HepG2 (cell line): ENCODE measurements at regions not wholly inside any gene's neighbourhood (a gene's known extent, or its start where the extent isn't known, plus 50 kb on each side); places are given as distances from the start of the nearest gene placed in this dataset.

ENCODE experiments used
- ATAC-seq: fragments of 200-7000 bp; cut with Tn5 transposase; 3 replicates; pipeline ENCODE4 v1.9.1; 2020; ENCODE audit warnings: mild to moderate bottlenecking, moderate library complexity
- BruUV-seq: library from RNA; stranded (reverse); fragments of 400-500 nt; replicated peaks from 2 replicates; lab custom pipeline; 2021; lab: Mats Ljungman, UMichigan
- CTCF ChIA-PET: fragments of 300-600 bp; formaldehyde crosslinking; extraction: SDS; loops from one replicate; lab custom pipeline; 2021; ENCODE audit warnings: low total read pairs, inconsistent platforms, low intra/inter-chr PET ratio; lab: Yijun Ruan, JAX
- POLR2A ChIA-PET: fragments of 350-600 bp; sonication (Branson Sonifier 250); formaldehyde crosslinking; loops from one replicate; lab custom pipeline; 2020; ENCODE audit warnings: antibody characterized with exemption, inconsistent platforms; lab: Yijun Ruan, JAX
- DNase-seq: peaks from one replicate; pipeline ENCODE4 v3.0.0-alpha.2; 2015; ENCODE audit warnings: low spot score
- FAIRE-seq: peaks from 3 replicates; lab custom pipeline; 2011; peaks lifted over from hg19 to GRCh38; lab: Jason Lieb, UNC
- H2AFZ ChIP-seq: one replicate; pipeline ENCODE4 v1.6.1; 2011; ENCODE audit warnings: low read length, inconsistent platforms
- H3K27ac ChIP-seq: fragments of 300-600 bp; 3 replicates; pipeline ENCODE4 v1.8.0; 2011; ENCODE audit warnings: mixed run types, mild to moderate bottlenecking, mixed read lengths, low read length, inconsistent platforms; ENCODE audit not compliant: insufficient read depth; ENCODE audit errors: extremely low read length
- H3K27me3 ChIP-seq, 2 experiments: fragments of 200-600 bp in 1 of 2; 2 replicates in 1 of 2; 3 replicates in 1 of 2; pipeline versions ENCODE4 v1.6.0 to v1.8.0; 2011; ENCODE audit warnings: low read length in 2 of 2, mild to moderate bottlenecking in 2 of 2, moderate library complexity in 2 of 2, inconsistent platforms in 1 of 2; ENCODE audit not compliant: insufficient read depth in 2 of 2, control insufficient read depth in 1 of 2
- H3K36me3 ChIP-seq, 2 experiments: fragments of 200-600 bp in 1 of 2; replicated peaks in 1 of 2; 2 replicates in 1 of 2; 3 replicates in 1 of 2; pipeline versions ENCODE4 v1.5.1 to v1.8.0; 2011; ENCODE audit warnings: low read length in 2 of 2, inconsistent platforms in 1 of 2; ENCODE audit not compliant: insufficient read depth in 2 of 2, control insufficient read depth in 1 of 2
- H3K4me1 ChIP-seq: 2 replicates; pipeline ENCODE4 v1.5.1; 2012; ENCODE audit warnings: low read length, inconsistent platforms; ENCODE audit not compliant: insufficient read depth
- H3K4me2 ChIP-seq: 2 replicates; pipeline ENCODE4 v1.6.0; 2011; ENCODE audit warnings: low read depth, low read length, inconsistent platforms
- H3K4me3 ChIP-seq, 3 experiments: fragments of 200-600 bp in 1 of 3; sonication (generic), shearing (Covaris generic) in 1 of 3; replicated peaks in 1 of 3; 2 replicates each; pipeline ENCODE4 v1.5.1; 2011 to 2016; ENCODE audit warnings: low read length in 3 of 3, inconsistent platforms in 2 of 3, low read depth in 2 of 3, mild to moderate bottlenecking in 2 of 3, control low read depth in 1 of 3, mixed read lengths in 1 of 3; ENCODE audit not compliant: insufficient read depth in 1 of 3
- H3K79me2 ChIP-seq: one replicate; pipeline ENCODE4 v1.6.1; 2011; ENCODE audit warnings: low read length, inconsistent platforms; ENCODE audit not compliant: insufficient read depth
- H3K9ac ChIP-seq: 2 replicates; pipeline ENCODE4 v1.6.0; 2011; ENCODE audit warnings: mild to moderate bottlenecking, low read depth, low read length, inconsistent platforms; ENCODE audit not compliant: insufficient read depth
- H3K9me3 ChIP-seq: 2 replicates; pipeline ENCODE4 v1.5.1; 2012; ENCODE audit warnings: mild to moderate bottlenecking, low read length
- H4K20me1 ChIP-seq: 2 replicates; pipeline ENCODE4 v1.6.0; 2011; ENCODE audit warnings: inconsistent platforms, mild to moderate bottlenecking, low read length, moderate library complexity; ENCODE audit not compliant: insufficient read depth
- AHDC1 ChIP-seq: sonication (generic); formaldehyde crosslinking; IDR thresholded peaks from 2 replicates; pipeline ENCODE4 v1.5.1; 2020; ENCODE audit warnings: mild to moderate bottlenecking, missing genetic modification reagents, borderline replicate concordance
- ATF5 ChIP-seq: sonication (generic); formaldehyde crosslinking; IDR thresholded peaks from 2 replicates; pipeline ENCODE4 v1.4.0; 2020; ENCODE audit warnings: mild to moderate bottlenecking, low read depth, missing genetic modification reagents
- ATM ChIP-seq: fragments of 450-650 bp; IDR thresholded peaks from 2 replicates; pipeline ENCODE4 v1.7.1; 2017; ENCODE audit warnings: mild to moderate bottlenecking, borderline replicate concordance
- EEA1 ChIP-seq: sonication (generic); formaldehyde crosslinking; IDR thresholded peaks from 2 replicates; pipeline ENCODE4 v1.5.1; 2020; ENCODE audit warnings: mild to moderate bottlenecking, missing genetic modification reagents, borderline replicate concordance
- EHMT2 ChIP-seq: fragments of 200-600 bp; sonication (generic); IDR thresholded peaks from 2 replicates; pipeline ENCODE4 v1.7.0; 2017; ENCODE audit warnings: antibody characterized with exemption, low read depth, low read length, borderline replicate concordance
- GABPB1 ChIP-seq: IDR thresholded peaks from 2 replicates; pipeline ENCODE4 v1.6.1; 2016; ENCODE audit warnings: mild to moderate bottlenecking, missing genetic modification reagents, moderate library complexity, missing compliant biosample characterization
- HNRNPH1 ChIP-seq: fragments of 200-400 bp; formaldehyde crosslinking; optimal IDR thresholded peaks from 2 replicates; pipeline ENCODE3; 2017; ENCODE audit warnings: mild to moderate bottlenecking, low read depth, low read length
- KDM2A ChIP-seq: sonication (generic); formaldehyde crosslinking; IDR thresholded peaks from 2 replicates; pipeline ENCODE4 v1.4.0; 2020; ENCODE audit warnings: low read depth, missing genetic modification reagents, borderline replicate concordance
- KLF15 ChIP-seq: sonication (generic); formaldehyde crosslinking; IDR thresholded peaks from 2 replicates; pipeline ENCODE4 v1.8.1; 2023; ENCODE audit warnings: borderline replicate concordance, mild to moderate bottlenecking, inconsistent platforms, missing genetic modification reagents, mixed read lengths
- MIER2 ChIP-seq: IDR thresholded peaks from 2 replicates; pipeline ENCODE4 v1.6.1; 2016; ENCODE audit warnings: missing biosample characterization, missing genetic modification reagents
- NFKB2 ChIP-seq: sonication (generic); formaldehyde crosslinking; IDR thresholded peaks from 2 replicates; pipeline ENCODE4 v1.4.0; 2020; ENCODE audit warnings: missing genetic modification reagents, borderline replicate concordance
- NRL ChIP-seq: sonication (generic); formaldehyde crosslinking; IDR thresholded peaks from 2 replicates; pipeline ENCODE4 v1.5.0; 2020; ENCODE audit warnings: missing genetic modification reagents, mild to moderate bottlenecking, moderate library complexity, borderline replicate concordance
- RBM39 ChIP-seq: fragments of 200-400 bp; formaldehyde crosslinking; IDR thresholded peaks from one replicate; pipeline ENCODE4 v1.6.1; 2018; ENCODE audit warnings: antibody characterized with exemption, mild to moderate bottlenecking, low read depth, low read length; ENCODE audit not compliant: poor library complexity, severe bottlenecking
- STAT5B ChIP-seq: sonication (generic); formaldehyde crosslinking; IDR thresholded peaks from 2 replicates; pipeline ENCODE4 v1.4.0; 2020; ENCODE audit warnings: missing genetic modification reagents
- ZKSCAN1 ChIP-seq: fragments of 150-350 bp; IDR thresholded peaks from 2 replicates; pipeline ENCODE4 v1.6.1; 2014; ENCODE audit warnings: low read length
- ZMYM3 ChIP-seq: sonication (generic); formaldehyde crosslinking; IDR thresholded peaks from 2 replicates; pipeline ENCODE4 v1.5.1; 2020; ENCODE audit warnings: mild to moderate bottlenecking, missing genetic modification reagents
- ZNF326 ChIP-seq: sonication (generic); formaldehyde crosslinking; IDR thresholded peaks from 2 replicates; pipeline ENCODE4 v1.4.0; 2020; ENCODE audit warnings: missing genetic modification reagents, borderline replicate concordance
- ZNF746 ChIP-seq: sonication (generic); formaldehyde crosslinking; IDR thresholded peaks from 2 replicates; pipeline ENCODE4 v1.8.0; 2022; ENCODE audit warnings: mild to moderate bottlenecking, missing genetic modification reagents
- ZNF781 ChIP-seq: sonication (generic); formaldehyde crosslinking; IDR thresholded peaks from 2 replicates; pipeline ENCODE4 v1.5.1; 2020; ENCODE audit warnings: borderline replicate concordance, mild to moderate bottlenecking, missing genetic modification reagents; ENCODE audit errors: not compliant biosample characterization
- ZNF879 ChIP-seq: sonication (generic); formaldehyde crosslinking; IDR thresholded peaks from 2 replicates; pipeline ENCODE4 v1.8.1; 2023; ENCODE audit warnings: missing genetic modification reagents
- whole genome bisulfite sequencing: methylation state at CpG from one replicate; pipeline ENCODE4 v1.1.6; 2017; ENCODE audit warnings: low lambda C conversion rate; 5-methylcytosine and 5-hydroxymethylcytosine counted together
- in situ Hi-C: cut with HindIII; loops from 2 replicates; pipeline ENCODE4 v1.10.0; 2017; ENCODE audit warnings: low pct_unique_long_range_greater_than_20kb; ENCODE audit not compliant: extremely low pct_ligation_motif_present
- intact Hi-C: fragments of 100-400 bp; cut with micrococcal nuclease; formaldehyde crosslinking; loops from one replicate; pipeline ENCODE4 v1.10.0; 2022; ENCODE audit not compliant: unreplicated experiment

GRCh38 chr3:148335612-148336011 lies 362.1 kb upstream of the AGTR1 start (continued):
- TF ChIP-seq HNRNPH1 (no peak), ZNF879 (CRISPR knock-in tag) (no peak)
- TF ChIP-seq, all 625 proteins: peak for 0

GRCh38 chr3:148343416-148343815 lies 354.3 kb upstream of the AGTR1 start:
- Histone ChIP-seq H3K79me2 (no peaks in the 10 kb centered on the region), H3K27ac (no peak overlapping the region), H3K4me1 (no peaks in the 10 kb centered on the region), H3K4me2 (no peak overlapping the region), H3K9ac (no peak overlapping the region), H2AFZ (no peak overlapping the region), H3K27me3 (no peaks in the 10 kb centered on the region), H4K20me1 (no peaks in the 10 kb centered on the region), H3K9me3 (no peaks in the 10 kb centered on the region), H3K4me3 (no peak overlapping the region), H3K36me3 (no peaks in the 10 kb centered on the region)
- 62% methylated on average over 1 of the region's 1 CpG for WGBS
- intact Hi-C loops (no loop called here), in situ Hi-C loops (no loop called here)
- POLR2A ChIA-PET, result no interaction called here
- no TSS peak for BruUV-seq
- FAIRE-seq (no peak), DNase-seq (no peak), ATAC-seq (no peak)
- CTCF ChIA-PET, result no interaction called here
- TF ChIP-seq EHMT2 (no peak), ZNF326 (CRISPR knock-in tag) (no peak), NFKB2 (CRISPR knock-in tag) (no peak), MIER2 (CRISPR knock-in tag) (no peak), ZKSCAN1 (no peak), ATF5 (CRISPR knock-in tag) (no peak), ATM (no peak), GABPB1 (CRISPR knock-in tag) (no peak), ZMYM3 (no peak), EEA1 (CRISPR knock-in tag) (no peak), STAT5B (CRISPR knock-in tag) (no peak), KLF15 (CRISPR knock-in tag) (no peak), AHDC1 (CRISPR knock-in tag) (no peak), ZNF781 (CRISPR knock-in tag) (no peak), ZNF746 (CRISPR knock-in tag) (no peak), RBM39 (no peak), KDM2A (CRISPR knock-in tag) (no peak), NRL (CRISPR knock-in tag) (no peak)
